AG20443 (cell line): ENCODE measurements at regions not wholly inside any gene's neighbourhood (a gene's known extent, or its start where the extent isn't known, plus 50 kb on each side); places are given as distances from the start of the nearest gene placed in this dataset.

Source experiments
- DNase-seq: peaks from one replicate; pipeline ENCODE4 v3.0.0; 2012; ENCODE audit warnings: low spot score, mixed read lengths

DNA sequence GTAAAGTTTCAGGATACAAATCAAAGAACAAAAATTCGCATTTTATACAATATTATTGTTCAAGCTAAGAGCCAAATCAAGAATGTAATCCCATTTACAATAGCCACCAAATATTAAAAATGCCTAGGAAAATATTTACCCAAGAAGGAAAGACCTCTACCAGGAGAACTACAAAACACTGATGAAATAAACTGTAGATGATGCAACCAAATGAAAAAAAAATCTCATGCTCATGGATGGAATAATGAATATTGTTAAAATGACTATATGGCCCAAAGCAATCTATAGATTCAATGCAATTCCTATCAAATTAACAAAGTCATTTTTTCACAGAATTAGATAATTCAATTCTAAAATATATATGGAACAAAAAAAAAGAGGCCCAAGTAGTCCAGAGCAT, 708.8 kb upstream of the MAN1A1 start:
- DNase-seq, result no peak

DNA sequence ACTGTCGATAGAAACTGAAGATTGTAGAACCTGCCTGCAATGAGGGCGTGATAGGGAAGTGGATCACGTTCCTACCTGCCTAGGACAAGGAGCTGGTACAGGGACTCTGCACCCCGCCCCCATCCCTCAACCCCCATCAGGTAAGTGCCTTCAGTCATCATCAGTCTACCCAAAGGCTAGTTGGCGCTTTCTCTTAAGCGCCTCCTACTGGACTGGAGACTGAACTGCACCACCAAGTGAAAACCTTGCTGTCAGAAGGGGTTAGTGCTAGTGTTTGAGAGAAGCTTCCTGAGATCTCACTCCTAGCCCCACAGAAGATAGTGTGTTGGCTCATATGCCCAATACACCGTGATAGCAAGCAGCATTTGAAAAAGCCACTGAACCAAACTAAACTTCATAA, 706.5 kb upstream of the MAN1A1 start:
- no peak for DNase-seq

- DNase-seq, result no peak
Observed at GRCh38 chr6:120055071-120055470, 705.5 kb upstream of the MAN1A1 start.

DNA sequence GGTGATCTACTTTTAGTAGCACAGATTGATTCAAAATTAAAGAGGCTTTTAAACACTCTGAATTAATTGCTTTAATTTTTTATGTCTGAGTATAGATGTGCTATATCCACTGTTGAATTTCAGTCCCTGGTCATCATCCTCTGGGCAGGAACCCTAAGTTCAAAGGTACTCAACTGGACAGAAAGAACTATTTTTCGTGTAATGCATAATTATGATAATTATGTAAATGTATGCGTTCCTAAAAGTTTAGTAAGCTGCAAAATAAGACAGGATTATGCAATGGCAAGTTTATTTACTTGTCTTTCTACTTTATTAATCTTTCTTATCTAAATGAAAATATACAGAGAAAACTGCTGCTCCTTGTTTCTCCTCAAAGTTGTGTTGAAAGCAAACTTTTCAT, 690.1 kb upstream of the MAN1A1 start:
- DNase-seq, result no peak

- DNase-seq, result no peak
Observed at GRCh38 chr6:120031837-120032236, 682.3 kb upstream of the MAN1A1 start.

GRCh38 chr6:120026791-120027190, 677.2 kb upstream of the MAN1A1 start:
- DNase-seq, result no peak

GRCh38 chr6:120010075-120010474, 660.5 kb upstream of the MAN1A1 start:
- DNase-seq, result no peak

DNA sequence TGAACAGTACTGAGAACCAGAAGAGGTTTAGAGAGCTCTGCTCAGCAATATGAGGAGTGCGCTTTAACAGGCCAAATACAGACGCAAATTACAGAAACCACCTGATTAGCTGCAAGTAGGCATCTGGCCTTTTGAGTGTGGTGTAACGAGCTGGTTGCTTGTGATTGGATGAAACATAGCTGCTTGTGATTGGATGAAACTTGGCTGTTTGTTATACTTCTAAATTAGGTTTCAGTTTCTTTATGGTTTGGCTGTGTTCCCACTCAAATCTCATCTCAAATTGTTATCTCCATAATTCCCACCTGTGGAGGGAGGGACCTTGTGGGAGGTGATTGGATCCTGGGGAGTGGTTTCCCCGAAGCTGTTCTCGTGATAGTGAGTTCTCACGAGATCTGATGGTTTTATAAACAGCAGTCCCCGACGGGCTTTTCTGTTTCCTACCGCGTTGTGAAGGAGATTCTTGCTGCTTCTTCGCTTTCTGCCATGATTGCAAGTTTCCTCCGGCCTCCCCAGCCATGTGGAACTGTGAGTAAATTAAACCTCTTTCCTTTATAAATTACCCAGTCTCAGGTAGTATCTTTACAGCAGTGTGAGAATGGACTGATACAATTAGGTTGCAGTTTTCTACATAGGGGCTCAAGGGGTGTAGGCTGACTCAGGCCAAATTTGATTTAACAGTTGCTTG, 655.9 kb upstream of the MAN1A1 start:
- DNase-seq, result no peak

DNA sequence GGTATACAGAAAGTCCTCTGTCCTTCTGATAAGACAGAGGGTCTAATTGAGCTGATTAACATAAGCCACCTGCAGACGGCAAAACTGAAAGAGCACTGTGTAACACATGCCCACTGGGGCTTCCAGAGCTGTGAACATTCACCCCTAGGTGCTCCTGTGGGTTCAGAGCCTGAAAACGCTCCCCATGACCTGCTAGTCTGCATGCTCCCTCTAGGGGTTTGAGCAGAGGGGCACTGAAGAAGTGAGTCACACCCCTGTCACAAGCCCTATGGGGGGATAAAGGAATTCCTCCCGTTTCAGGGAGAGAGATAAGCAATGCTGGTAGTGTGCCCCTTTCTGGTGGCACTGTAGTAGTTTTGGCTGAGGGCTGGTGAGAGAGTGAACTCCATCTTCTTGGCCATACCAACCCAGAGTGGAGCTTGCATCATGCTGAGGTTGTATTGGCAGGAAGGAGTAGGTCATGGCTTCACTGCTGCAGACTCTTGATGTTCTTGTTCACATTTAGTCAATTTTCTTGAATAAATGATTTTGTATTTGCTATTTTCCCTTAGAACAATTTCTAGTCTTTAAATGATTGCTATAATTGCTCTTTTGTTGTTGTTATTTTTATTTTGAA, 637.5 kb upstream of the MAN1A1 start:
- DNase-seq, result no peak

DNA sequence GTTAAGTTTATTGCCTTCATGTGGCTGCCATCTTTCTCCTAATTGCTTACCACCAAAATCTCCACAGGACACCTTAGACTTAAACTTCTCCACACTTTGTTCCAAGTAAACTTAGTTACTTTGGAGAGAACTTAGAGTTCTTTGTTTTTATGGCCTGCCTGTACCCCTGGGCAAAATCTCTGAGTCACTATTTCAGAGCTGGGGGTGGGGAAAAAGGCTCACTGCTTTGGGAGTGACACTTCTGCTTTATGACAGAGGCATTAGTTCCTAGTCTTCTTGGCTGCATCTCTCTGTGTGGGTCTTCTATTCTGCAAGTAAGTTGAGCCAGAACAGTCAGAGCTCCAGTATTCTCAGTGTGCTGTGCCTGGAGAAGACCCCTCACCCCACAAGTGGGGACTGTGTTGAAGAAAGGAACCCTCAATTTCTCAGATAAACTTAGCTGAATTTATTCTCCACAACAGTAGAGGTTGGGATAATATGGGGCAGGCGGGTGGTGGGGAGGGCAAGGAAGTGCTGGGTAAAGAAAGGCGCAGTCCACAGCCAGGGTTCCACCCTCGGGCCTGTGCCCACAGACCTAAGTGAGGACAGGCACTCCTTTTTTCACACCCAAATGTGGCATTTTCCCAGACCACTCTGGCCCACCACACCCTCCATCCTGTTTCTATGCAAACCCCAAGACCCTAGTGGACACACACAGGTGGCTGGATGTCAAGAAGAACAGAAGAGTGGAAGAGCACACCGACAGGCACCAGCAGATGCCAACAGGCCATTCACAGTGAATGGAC, 636.6 kb upstream of the MAN1A1 start:
- DNase-seq, result no peak

GRCh38 chr6:119980802-119981201, 631.2 kb upstream of the MAN1A1 start:
- DNase-seq, result no peak

- DNase-seq, result no peak
Observed at GRCh38 chr6:119979862-119980261, 630.3 kb upstream of the MAN1A1 start.

- peak; percentile 27 for DNase-seq
Observed at GRCh38 chr6:119978274-119978889, 628.8 kb upstream of the MAN1A1 start.

GRCh38 chr6:119974430-119975159, 625.0 kb upstream of the MAN1A1 start:
- DNase-seq, result no peak

GRCh38 chr6:119966484-119966883, 616.9 kb upstream of the MAN1A1 start:
- DNase-seq, result no peak

GRCh38 chr6:119965900-119966299, 616.3 kb upstream of the MAN1A1 start:
- DNase-seq, result no peak

DNA sequence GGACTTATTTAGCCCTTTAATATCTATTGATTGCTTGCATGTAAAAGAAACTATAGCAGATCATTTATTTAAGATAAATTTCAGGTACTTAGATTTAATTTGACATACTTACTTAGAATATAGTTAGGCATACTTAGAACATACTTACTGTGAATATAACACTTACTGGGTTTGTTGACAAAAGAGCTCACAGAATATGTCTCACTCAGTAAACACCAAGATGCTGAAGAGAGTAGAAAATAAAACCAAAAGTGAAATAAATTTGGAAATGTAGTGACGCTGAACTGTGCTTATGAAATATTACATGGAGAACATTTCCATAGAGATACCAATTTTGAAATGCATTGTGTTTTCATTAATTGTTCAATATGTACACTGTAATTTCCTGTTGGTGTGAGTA, 615.4 kb upstream of the MAN1A1 start:
- DNase-seq, result no peak

- no peak for DNase-seq
Observed at GRCh38 chr6:119962505-119962904, 612.9 kb upstream of the MAN1A1 start.

- peak; percentile 6 for DNase-seq
Observed at GRCh38 chr6:119961450-119961849, 611.9 kb upstream of the MAN1A1 start.

DNA sequence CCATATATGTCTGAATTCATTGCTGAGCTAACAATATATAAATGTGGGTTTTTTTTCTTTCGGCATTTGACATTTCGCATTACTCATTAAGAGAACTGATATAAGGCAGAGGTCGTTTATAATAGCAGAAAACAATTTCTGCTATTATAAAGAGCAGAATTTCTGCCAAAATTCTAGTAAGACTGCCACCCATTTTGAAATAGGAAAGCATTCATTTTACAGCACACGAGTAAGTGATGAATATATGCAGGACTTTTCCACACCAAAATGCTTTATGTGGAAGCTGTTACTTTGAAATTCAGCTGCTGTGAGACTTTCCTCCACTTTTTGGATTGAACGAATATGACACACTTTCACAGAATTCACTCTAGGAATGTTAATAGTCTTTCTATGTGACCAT, 610.9 kb upstream of the MAN1A1 start:
- no peak for DNase-seq

GRCh38 chr6:119960036-119960435, 610.5 kb upstream of the MAN1A1 start:
- no peak for DNase-seq

DNA sequence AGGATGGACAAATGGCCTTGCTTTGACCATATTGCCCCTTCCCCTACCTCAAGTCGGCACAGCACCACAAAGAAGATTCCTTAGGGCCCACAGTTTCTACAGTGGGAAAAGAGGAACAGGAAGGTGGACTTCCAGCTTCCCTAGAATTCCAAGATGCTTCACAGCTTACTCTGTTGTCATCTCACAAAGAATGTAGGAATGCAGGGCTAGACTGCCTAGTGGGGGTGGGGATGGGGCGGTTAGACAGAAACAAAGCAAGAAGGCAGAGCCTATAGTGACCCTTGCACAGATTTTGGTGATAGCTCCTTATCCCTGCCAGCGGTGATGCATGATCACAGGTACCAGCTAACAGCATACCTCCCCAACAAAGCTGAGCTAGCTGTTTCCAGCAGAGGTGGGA, 607.6 kb upstream of the MAN1A1 start:
- no peak for DNase-seq
